Tibial nerve (tissue), 4 donors: ENCODE measurements at regions not wholly inside any gene's neighbourhood (a gene's known extent, or its start where the extent isn't known, plus 50 kb on each side); places are given as distances from the start of the nearest gene placed in this dataset.

ENCODE experiments used
- DNase-seq, 2 donors: peaks; one replicate each; pipeline ENCODE4 v3.0.0-alpha.2; 2019; ENCODE audit warnings: low spot score in 2 of 2
- H3K27ac ChIP-seq, 4 donors: fragments of 200-600 bp; sonication (generic) in 3 of 4; one replicate each; pipeline ENCODE4 v1.5.1; 2017 to 2019; ENCODE audit warnings: mild to moderate bottlenecking in 1 of 4
- H3K27me3 ChIP-seq, 2 donors: fragments of 200-600 bp; sonication (generic) in 1 of 2; one replicate each; pipeline versions ENCODE4 v1.5.1 to v1.6.0; 2017 to 2019
- H3K36me3 ChIP-seq, 3 donors: fragments of 200-600 bp; sonication (generic); one replicate each; pipeline ENCODE4 v1.5.1; 2018 to 2019
- H3K4me1 ChIP-seq, 4 donors: fragments of 200-600 bp; sonication (generic) in 3 of 4; one replicate each; pipeline ENCODE4 v1.5.1; 2017 to 2019
- H3K4me3 ChIP-seq, 4 donors: fragments of 200-600 bp; sonication (generic) in 3 of 4; one replicate each; pipeline ENCODE4 v1.5.1; 2017 to 2019; ENCODE audit warnings: mild to moderate bottlenecking in 1 of 4, moderate library complexity in 1 of 4
- H3K9me3 ChIP-seq, 4 donors: fragments of 200-600 bp; sonication (generic) in 3 of 4; one replicate each; pipeline ENCODE4 v1.5.1; 2017 to 2019
- CTCF ChIP-seq, 5 experiments: fragments of 200-600 bp in 3 of 5; fragments of 450-650 bp in 2 of 5; sonication (generic) in 3 of 5; IDR thresholded peaks; one replicate each; pipeline ENCODE4 v1.5.1; 2016 to 2019; ENCODE audit warnings: antibody characterized with exemption in 5 of 5, mild to moderate bottlenecking in 3 of 5, moderate library complexity in 2 of 5
- EP300 ChIP-seq, 2 donors: sonication (generic); formaldehyde crosslinking; IDR thresholded peaks; one replicate each; pipeline ENCODE4 v1.6.1; 2017; ENCODE audit warnings: antibody characterized with exemption in 2 of 2, mild to moderate bottlenecking in 1 of 2
- POLR2A ChIP-seq, 2 donors: fragments of 450-650 bp; IDR thresholded peaks; one replicate each; pipeline ENCODE4 v1.6.1; 2017; ENCODE audit warnings: antibody characterized with exemption in 2 of 2, mild to moderate bottlenecking in 2 of 2, moderate library complexity in 2 of 2
- WGBS, 2 donors: methylation state at CpG; one replicate each; pipeline ENCODE4 v1.1.5; 2018; 5-methylcytosine and 5-hydroxymethylcytosine counted together

- WGBS, 2 donors: 90 to 92% methylated on average over 2 of the region's 2 CpGs
- TF ChIP-seq CTCF (IDR thresholded peaks at IDR 0.05) (no peak), POLR2A (IDR thresholded peaks at IDR 0.05) (no peak), EP300 (IDR thresholded peaks at IDR 0.05) (no peak)
- Histone ChIP-seq H3K9me3 (no peaks in the 10 kb centered on the region), H3K36me3 (no peaks in the 10 kb centered on the region), H3K4me3 (no peak overlapping the region), H3K27me3 (no peaks in the 10 kb centered on the region), H3K4me1 (no peaks in the 10 kb centered on the region), H3K27ac (no peak overlapping the region)
- no peak for DNase-seq
These were observed 731.8 kb upstream of the NCAM2 start for GRCh38 chr21:20266441-20266710.

- H3K36me3 ChIP-seq: no peaks in the 10 kb centered on the region
- no peak for TF ChIP-seq POLR2A (IDR thresholded peaks at IDR 0.05)
- no peak for TF ChIP-seq CTCF (IDR thresholded peaks at IDR 0.05)
- TF ChIP-seq EP300 (IDR thresholded peaks at IDR 0.05): no peak
- WGBS, 2 donors: 89 to 92% methylated on average over 11 of the region's 11 CpGs
- H3K4me1 ChIP-seq: no peaks in the 10 kb centered on the region
- no peaks in the 10 kb centered on the region for H3K27me3 ChIP-seq
- no peak overlapping the region for H3K4me3 ChIP-seq
- no peaks in the 10 kb centered on the region for H3K9me3 ChIP-seq
- no peak overlapping the region for H3K27ac ChIP-seq
- DNase-seq: no peak
These were observed 727.7 kb upstream of the NCAM2 start for GRCh38 chr21:20270365-20271055.

GRCh38 chr21:20272791-20273362 lies 725.3 kb upstream of the NCAM2 start:
- Histone ChIP-seq H3K27ac (no peak overlapping the region), H3K4me1 (no peaks in the 10 kb centered on the region), H3K36me3 (no peaks in the 10 kb centered on the region), H3K27me3 (no peaks in the 10 kb centered on the region), H3K9me3 (no peaks in the 10 kb centered on the region), H3K4me3 (no peak overlapping the region)
- TF ChIP-seq CTCF (IDR thresholded peaks at IDR 0.05) (no peak), POLR2A (IDR thresholded peaks at IDR 0.05) (no peak), EP300 (IDR thresholded peaks at IDR 0.05) (no peak)
- 62 to 63% methylated on average over 5 of the region's 5 CpGs for WGBS, 2 donors
- no peak for DNase-seq

- Histone ChIP-seq H3K4me3 (no peak overlapping the region), H3K36me3 (no peaks in the 10 kb centered on the region), H3K4me1 (no peaks in the 10 kb centered on the region), H3K9me3 (no peaks in the 10 kb centered on the region), H3K27ac (no peak overlapping the region), H3K27me3 (no peaks in the 10 kb centered on the region)
- DNase-seq: no peak
- TF ChIP-seq POLR2A (IDR thresholded peaks at IDR 0.05): no peak
- no peak for TF ChIP-seq EP300 (IDR thresholded peaks at IDR 0.05)
- no peak for TF ChIP-seq CTCF (IDR thresholded peaks at IDR 0.05)
These were observed 721.8 kb upstream of the NCAM2 start for GRCh38 chr21:20276377-20276776.

- TF ChIP-seq EP300 (IDR thresholded peaks at IDR 0.05): no peak
- TF ChIP-seq CTCF (IDR thresholded peaks at IDR 0.05): no peak
- TF ChIP-seq POLR2A (IDR thresholded peaks at IDR 0.05): no peak
- H3K36me3 ChIP-seq: no peaks in the 10 kb centered on the region
- H3K4me1 ChIP-seq: no peaks in the 10 kb centered on the region
- WGBS, 2 donors: 90 to 93% methylated on average over 1 of the region's 1 CpG
- DNase-seq: no peak
- H3K4me3 ChIP-seq: no peak overlapping the region
- no peaks in the 10 kb centered on the region for H3K27me3 ChIP-seq
- no peaks in the 10 kb centered on the region for H3K9me3 ChIP-seq
- H3K27ac ChIP-seq: no peak overlapping the region
These were observed 721.3 kb upstream of the NCAM2 start for GRCh38 chr21:20276954-20277353.
